ENCODE measurements at regions not wholly inside any gene's neighbourhood (a gene's known extent, or its start where the extent isn't known, plus 50 kb on each side); places are given as distances from the start of the nearest gene placed in this dataset.

DNA sequence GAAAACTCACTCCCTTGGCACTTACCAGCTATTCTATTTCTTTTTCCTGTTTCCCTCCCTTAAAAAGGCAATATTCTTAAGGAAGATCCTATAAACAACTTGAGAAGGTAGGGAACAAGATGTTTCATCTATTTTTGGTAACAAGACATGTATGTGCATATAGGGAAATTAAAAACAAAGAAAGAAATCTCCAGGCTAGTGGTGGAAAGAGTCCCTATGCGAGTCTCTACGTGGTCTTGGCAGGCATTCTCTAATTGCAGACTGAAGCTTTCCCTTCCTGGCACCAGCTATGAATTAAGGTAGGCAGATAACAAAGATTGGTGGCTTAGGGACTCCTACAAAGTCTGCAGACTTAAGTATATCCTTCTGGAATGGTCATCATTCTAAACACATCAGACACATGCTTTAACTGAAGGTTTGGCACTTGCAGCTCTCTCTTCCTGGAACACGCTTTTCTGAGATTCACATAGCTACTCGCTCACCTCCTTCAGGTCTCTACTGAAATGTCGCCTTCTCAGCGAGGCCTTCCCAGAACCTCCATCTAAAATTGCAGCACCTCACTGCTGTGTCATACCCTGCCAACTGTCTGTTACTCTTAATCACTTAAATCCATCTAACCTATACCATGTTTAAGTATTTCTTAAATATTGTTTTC, 336.0 kb downstream of the VGLL3 start:
- TF ChIP-seq, protein P1, sequence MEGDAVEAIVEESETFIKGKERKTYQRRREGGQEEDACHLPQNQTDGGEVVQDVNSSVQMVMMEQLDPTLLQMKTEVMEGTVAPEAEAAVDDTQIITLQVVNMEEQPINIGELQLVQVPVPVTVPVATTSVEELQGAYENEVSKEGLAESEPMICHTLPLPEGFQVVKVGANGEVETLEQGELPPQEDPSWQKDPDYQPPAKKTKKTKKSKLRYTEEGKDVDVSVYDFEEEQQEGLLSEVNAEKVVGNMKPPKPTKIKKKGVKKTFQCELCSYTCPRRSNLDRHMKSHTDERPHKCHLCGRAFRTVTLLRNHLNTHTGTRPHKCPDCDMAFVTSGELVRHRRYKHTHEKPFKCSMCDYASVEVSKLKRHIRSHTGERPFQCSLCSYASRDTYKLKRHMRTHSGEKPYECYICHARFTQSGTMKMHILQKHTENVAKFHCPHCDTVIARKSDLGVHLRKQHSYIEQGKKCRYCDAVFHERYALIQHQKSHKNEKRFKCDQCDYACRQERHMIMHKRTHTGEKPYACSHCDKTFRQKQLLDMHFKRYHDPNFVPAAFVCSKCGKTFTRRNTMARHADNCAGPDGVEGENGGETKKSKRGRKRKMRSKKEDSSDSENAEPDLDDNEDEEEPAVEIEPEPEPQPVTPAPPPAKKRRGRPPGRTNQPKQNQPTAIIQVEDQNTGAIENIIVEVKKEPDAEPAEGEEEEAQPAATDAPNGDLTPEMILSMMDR (IDR thresholded peaks at IDR 0.05) = no peak
- TF ChIP-seq POLR2A (IDR thresholded peaks at IDR 0.05) = no peak
